ENCODE measurements at regions not wholly inside any gene's neighbourhood (a gene's known extent, or its start where the extent isn't known, plus 50 kb on each side); places are given as distances from the start of the nearest gene placed in this dataset.
"Not testable (repeated sequence)": the region's sequence is repeated elsewhere in the genome, so short reads cannot be mapped to it uniquely, and the experiment has no call there.

DNA sequence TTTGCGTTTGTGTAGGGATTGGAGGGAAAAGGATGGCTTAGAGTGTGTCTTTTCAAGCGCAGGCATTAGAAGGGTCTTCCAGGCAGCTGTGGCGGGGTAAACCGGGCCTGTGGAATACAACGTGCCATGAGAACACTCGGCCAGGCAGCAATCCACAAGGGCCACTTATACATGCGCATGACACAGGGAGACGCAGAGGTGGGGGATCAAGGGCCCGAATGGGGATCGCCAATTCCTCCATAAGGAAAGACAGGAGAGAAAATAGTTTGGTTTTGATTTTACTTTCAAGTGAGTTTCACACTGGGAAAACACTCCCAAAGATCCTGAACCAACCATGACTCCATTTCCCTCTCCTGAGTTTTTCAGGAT is 71.6 kb downstream of the SPRING1 start:
- ATAC-seq (ENCODE audit: low read depth), result no peak
- no peak overlapping the region for H3K27ac ChIP-seq (ENCODE audit: poor library complexity, severe bottlenecking)
- no peak overlapping the region for H3K4me3 ChIP-seq (ENCODE audit: severe bottlenecking)

DNA sequence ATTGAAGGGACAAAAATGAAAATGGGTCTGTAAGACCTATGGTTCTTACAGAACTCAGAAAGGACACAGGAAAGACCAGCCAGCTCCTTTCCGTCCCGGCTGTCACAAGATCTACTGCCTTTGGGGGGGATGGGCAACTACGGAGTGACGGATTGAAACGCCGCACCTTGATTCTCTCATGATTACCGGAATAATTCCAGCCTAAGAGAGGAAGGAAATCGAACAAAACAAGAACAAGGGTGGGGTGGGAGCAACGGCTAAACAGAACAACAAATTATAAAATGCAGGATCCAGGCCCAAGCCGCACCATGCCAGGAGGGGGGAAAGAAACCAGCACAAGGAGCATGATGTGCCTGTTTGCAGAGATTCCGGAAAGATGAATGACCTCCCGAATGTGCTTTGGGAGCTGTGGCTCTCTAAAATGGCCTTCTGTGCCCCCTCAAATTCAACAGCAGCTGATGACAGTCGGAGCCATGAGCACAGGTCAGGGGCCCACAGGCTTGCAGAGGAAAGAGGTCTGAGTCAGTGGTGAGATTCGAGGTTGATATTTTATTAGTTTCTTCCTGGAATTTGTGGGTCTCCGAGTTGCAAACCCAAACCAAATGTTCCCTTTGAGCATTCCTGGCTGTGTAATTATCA is 72.1 kb downstream of the SPRING1 start:
- Histone ChIP-seq H3K36me3 (ENCODE audit: low read depth) (no peaks in the 10 kb centered on the region), H3K4me3 (ENCODE audit: severe bottlenecking) (no peak overlapping the region), H3K4me1 (ENCODE audit: insufficient read depth, poor library complexity, severe bottlenecking) (no peaks in the 10 kb centered on the region), H3K9me3 (ENCODE audit: severe bottlenecking) (no peaks in the 10 kb centered on the region), H3K27me3 (ENCODE audit: insufficient read depth, poor library complexity, severe bottlenecking) (no peaks in the 10 kb centered on the region), H3K27ac (ENCODE audit: poor library complexity, severe bottlenecking) (no peak overlapping the region)
- TF ChIP-seq CTCF (IDR thresholded peaks at IDR 0.05; ENCODE audit: poor library complexity, severe bottlenecking), result no peak
- no peak for ATAC-seq (ENCODE audit: low read depth)
- DNase-seq (ENCODE audit: low spot score), result no peak

More for the DNA sequence above, 71.6 kb downstream of the SPRING1 start:
- Histone ChIP-seq H3K27me3 (ENCODE audit: insufficient read depth, poor library complexity, severe bottlenecking) (no peaks in the 10 kb centered on the region), H3K9me3 (ENCODE audit: severe bottlenecking) (no peaks in the 10 kb centered on the region), H3K36me3 (ENCODE audit: low read depth) (no peaks in the 10 kb centered on the region), H3K4me1 (ENCODE audit: insufficient read depth, poor library complexity, severe bottlenecking) (no peaks in the 10 kb centered on the region)
- no peak for TF ChIP-seq CTCF (IDR thresholded peaks at IDR 0.05; ENCODE audit: poor library complexity, severe bottlenecking)
- no peak for DNase-seq (ENCODE audit: low spot score)

DNA sequence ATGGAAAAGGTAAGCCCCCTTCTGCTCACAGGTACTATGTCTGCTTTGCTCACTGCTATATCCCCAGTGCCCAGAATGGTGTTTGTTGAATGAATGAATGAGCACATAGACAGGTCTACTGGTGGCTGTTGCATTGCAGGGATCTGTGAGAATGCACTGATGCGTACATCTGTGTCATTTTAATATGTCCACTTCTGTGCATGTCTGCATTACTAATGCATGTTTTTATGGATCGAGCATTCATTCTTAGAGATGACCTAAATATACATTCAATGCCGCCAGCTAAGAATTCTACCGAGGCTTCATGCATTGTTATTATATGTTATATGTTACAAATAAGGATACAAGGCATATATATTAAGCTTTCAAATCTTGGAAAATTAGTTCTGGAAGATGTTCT is 73.8 kb downstream of the SPRING1 start:
- Histone ChIP-seq H3K27ac (ENCODE audit: poor library complexity, severe bottlenecking) (no peak overlapping the region), H3K36me3 (ENCODE audit: low read depth) (no peaks in the 10 kb centered on the region), H3K9me3 (ENCODE audit: severe bottlenecking) (no peaks in the 10 kb centered on the region), H3K27me3 (ENCODE audit: insufficient read depth, poor library complexity, severe bottlenecking) (no peaks in the 10 kb centered on the region), H3K4me3 (ENCODE audit: severe bottlenecking) (no peak overlapping the region), H3K4me1 (ENCODE audit: insufficient read depth, poor library complexity, severe bottlenecking) (no peaks in the 10 kb centered on the region)
- no peak for TF ChIP-seq CTCF (IDR thresholded peaks at IDR 0.05; ENCODE audit: poor library complexity, severe bottlenecking)
- DNase-seq (ENCODE audit: low spot score), result no peak
- ATAC-seq (ENCODE audit: low read depth), result no peak

GRCh38 chr12:116662612-116663144 is 75.2 kb downstream of the SPRING1 start:
- no peak overlapping the region for H3K4me3 ChIP-seq (ENCODE audit: severe bottlenecking)
- no peaks in the 10 kb centered on the region for H3K9me3 ChIP-seq (ENCODE audit: severe bottlenecking)
- H3K27me3 ChIP-seq (ENCODE audit: insufficient read depth, poor library complexity, severe bottlenecking), result peaks cover 11% of the 10 kb centered on the region
- peak; percentile 31; the same call in 2 of the 3 replicates for ATAC-seq (ENCODE audit: low read depth)
- no peak for DNase-seq (ENCODE audit: low spot score)
- TF ChIP-seq CTCF (IDR thresholded peaks at IDR 0.05; ENCODE audit: poor library complexity, severe bottlenecking), result no peak
- H3K4me1 ChIP-seq (ENCODE audit: insufficient read depth, poor library complexity, severe bottlenecking), result no peaks in the 10 kb centered on the region
- H3K36me3 ChIP-seq (ENCODE audit: low read depth), result no peaks in the 10 kb centered on the region
- no peak overlapping the region for H3K27ac ChIP-seq (ENCODE audit: poor library complexity, severe bottlenecking)

DNA sequence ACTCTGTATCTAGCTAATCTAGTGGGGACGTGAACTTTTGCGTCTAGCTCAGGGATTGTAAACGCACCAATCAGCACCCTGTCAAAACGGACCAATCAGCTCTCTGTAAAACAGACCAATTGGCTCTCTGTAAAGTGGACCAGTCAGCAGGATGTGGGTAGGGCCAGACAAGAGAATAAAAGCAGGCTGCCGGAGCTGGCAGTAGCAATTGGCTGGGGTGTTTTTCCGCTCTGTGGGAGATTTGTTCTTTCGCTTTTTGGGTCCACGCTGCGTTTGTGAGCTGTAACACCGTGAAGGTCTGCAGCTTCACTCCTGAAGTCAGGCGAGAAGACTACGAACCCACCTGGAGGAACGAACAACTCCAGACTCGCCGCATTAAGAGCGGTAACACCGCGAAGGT is 76.5 kb downstream of the SPRING1 start:
- Histone ChIP-seq H3K4me3 (ENCODE audit: severe bottlenecking) (no peak overlapping the region), H3K27me3 (ENCODE audit: insufficient read depth, poor library complexity, severe bottlenecking) (peaks cover 11% of the 10 kb centered on the region), H3K27ac (ENCODE audit: poor library complexity, severe bottlenecking) (no peak overlapping the region), H3K4me1 (ENCODE audit: insufficient read depth, poor library complexity, severe bottlenecking) (no peaks in the 10 kb centered on the region), H3K36me3 (ENCODE audit: low read depth) (no peaks in the 10 kb centered on the region), H3K9me3 (ENCODE audit: severe bottlenecking) (no peaks in the 10 kb centered on the region)
- no peak for TF ChIP-seq CTCF (IDR thresholded peaks at IDR 0.05; ENCODE audit: poor library complexity, severe bottlenecking)
- no peak for DNase-seq (ENCODE audit: low spot score)
- no peak for ATAC-seq (ENCODE audit: low read depth)

- not testable (repeated sequence) for H3K4me1 ChIP-seq (ENCODE audit: insufficient read depth, poor library complexity, severe bottlenecking); H3K36me3 ChIP-seq (ENCODE audit: low read depth); H3K4me3 ChIP-seq (ENCODE audit: severe bottlenecking); H3K27ac ChIP-seq (ENCODE audit: poor library complexity, severe bottlenecking); ATAC-seq (ENCODE audit: low read depth); DNase-seq (ENCODE audit: low spot score); H3K9me3 ChIP-seq (ENCODE audit: severe bottlenecking)
- H3K27me3 ChIP-seq (ENCODE audit: insufficient read depth, poor library complexity, severe bottlenecking), result peaks cover 11% of the 10 kb centered on the region
Observed at GRCh38 chr12:116660740-116661139, 77.1 kb downstream of the SPRING1 start.

Data from RWPE2 (cell line).